H1 (cell line): ENCODE measurements at regions not wholly inside any gene's neighbourhood (a gene's known extent, or its start where the extent isn't known, plus 50 kb on each side); places are given as distances from the start of the nearest gene placed in this dataset.

ENCODE experiments used
- CHD7 ChIP-seq: fragments of 300-600 bp; sonication (generic); IDR thresholded peaks from 2 replicates; pipeline ENCODE4 v1.7.1; 2012; ENCODE audit warnings: low read length, moderate library complexity, mild to moderate bottlenecking, inconsistent platforms; ENCODE audit not compliant: insufficient replicate concordance
- SIN3A ChIP-seq, 2 experiments: IDR thresholded peaks in 1 of 2; conservative IDR thresholded peaks in 1 of 2; 2 replicates each; pipeline ENCODE4 v1.6.1; 2011 to 2012; ENCODE audit warnings: low read length in 2 of 2, improper control_type of control experiment in 1 of 2, low read depth in 1 of 2, mild to moderate bottlenecking in 1 of 2
- TF ChIP-seq, protein P1 (sequence below): IDR thresholded peaks from 2 replicates; pipeline ENCODE4 v1.6.1; 2011; ENCODE audit warnings: low read length, improper control_type of control experiment

- TF ChIP-seq, protein P1, sequence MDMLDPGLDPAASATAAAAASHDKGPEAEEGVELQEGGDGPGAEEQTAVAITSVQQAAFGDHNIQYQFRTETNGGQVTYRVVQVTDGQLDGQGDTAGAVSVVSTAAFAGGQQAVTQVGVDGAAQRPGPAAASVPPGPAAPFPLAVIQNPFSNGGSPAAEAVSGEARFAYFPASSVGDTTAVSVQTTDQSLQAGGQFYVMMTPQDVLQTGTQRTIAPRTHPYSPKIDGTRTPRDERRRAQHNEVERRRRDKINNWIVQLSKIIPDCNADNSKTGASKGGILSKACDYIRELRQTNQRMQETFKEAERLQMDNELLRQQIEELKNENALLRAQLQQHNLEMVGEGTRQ, result no peak
- TF ChIP-seq SIN3A (conservative IDR thresholded peaks at IDR 0.05 in 1 of 2, IDR thresholded peaks at IDR 0.05 in 1 of 2; ENCODE audit: low read depth in 1 of 2, low read length in 2 of 2), result no peak
- TF ChIP-seq CHD7, result peak; percentile 47
These were observed 337.7 kb upstream of the NPVF start (continued) for GRCh38 chr7:25565949-25566348.
